ENCODE measurements at regions not wholly inside any gene's neighbourhood (a gene's known extent, or its start where the extent isn't known, plus 50 kb on each side); places are given as distances from the start of the nearest gene placed in this dataset.

DNA sequence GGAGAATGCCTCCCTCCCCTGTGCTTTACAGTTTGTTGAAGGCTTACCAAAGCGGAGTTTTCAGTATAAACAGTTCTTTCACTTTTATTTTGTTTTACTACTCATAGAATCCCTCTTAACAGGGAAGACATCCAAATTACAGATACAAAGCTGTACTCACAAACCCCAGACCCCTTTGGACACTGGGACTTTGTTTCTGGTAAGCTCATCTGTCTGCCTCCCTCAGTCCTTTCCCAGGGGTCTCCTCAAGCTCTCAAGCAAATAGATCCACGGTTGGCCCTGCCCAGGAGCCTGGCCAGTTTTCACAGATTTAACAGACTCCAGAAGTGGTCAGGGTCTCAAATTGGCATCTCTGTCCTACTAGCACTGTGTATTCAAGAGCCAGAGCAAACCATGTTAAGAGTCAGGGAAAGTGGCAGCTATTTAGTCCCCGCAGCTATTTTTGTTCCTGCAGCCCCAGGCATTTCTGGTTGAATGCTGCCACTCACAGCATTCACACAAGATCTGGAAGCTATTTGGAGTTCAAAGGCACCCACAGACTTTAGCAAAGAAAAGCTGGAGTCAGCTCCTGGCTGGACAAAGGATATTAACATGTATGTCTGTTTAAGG, 54.2 kb downstream of the TMEM100 start:
- Histone ChIP-seq H3K4me2 (no peak overlapping the region), H3K36me3 (ENCODE audit: low read depth) (no peaks in the 10 kb centered on the region), H3K9me3 (ENCODE audit: insufficient read depth, low read depth) (no peaks in the 10 kb centered on the region), H3K79me2 (ENCODE audit: low read depth) (no peaks in the 10 kb centered on the region), H3K4me3 (no peak overlapping the region), H3K4me1 (replicated peaks; ENCODE audit: insufficient read depth) (no peaks in the 10 kb centered on the region), H3F3A (ENCODE audit: insufficient read depth, low read depth) (no peaks in the 10 kb centered on the region), H3K9me2 (ENCODE audit: insufficient read depth) (no peaks in the 10 kb centered on the region), H4K20me1 (ENCODE audit: insufficient read depth) (no peaks in the 10 kb centered on the region), H3K27me3 (ENCODE audit: insufficient read depth, low read depth) (peaks cover 33% of the 10 kb centered on the region), H2AFZ (no peak overlapping the region), H3K27ac (no peak overlapping the region)
- CTCF ChIA-PET: no interaction called here
- POLR2A ChIA-PET (ENCODE audit: unreplicated experiment): no interaction called here
- no peak for DNase-seq
- intact Hi-C loops (cut with micrococcal nuclease; ENCODE audit: unreplicated experiment): no loop called here
- no TSS peak for BruUV-seq (replicated peaks)
- no peak for TF ChIP-seq EZH2 (IDR thresholded peaks at IDR 0.05; ENCODE audit: low read depth)
- TF ChIP-seq, protein P1, sequence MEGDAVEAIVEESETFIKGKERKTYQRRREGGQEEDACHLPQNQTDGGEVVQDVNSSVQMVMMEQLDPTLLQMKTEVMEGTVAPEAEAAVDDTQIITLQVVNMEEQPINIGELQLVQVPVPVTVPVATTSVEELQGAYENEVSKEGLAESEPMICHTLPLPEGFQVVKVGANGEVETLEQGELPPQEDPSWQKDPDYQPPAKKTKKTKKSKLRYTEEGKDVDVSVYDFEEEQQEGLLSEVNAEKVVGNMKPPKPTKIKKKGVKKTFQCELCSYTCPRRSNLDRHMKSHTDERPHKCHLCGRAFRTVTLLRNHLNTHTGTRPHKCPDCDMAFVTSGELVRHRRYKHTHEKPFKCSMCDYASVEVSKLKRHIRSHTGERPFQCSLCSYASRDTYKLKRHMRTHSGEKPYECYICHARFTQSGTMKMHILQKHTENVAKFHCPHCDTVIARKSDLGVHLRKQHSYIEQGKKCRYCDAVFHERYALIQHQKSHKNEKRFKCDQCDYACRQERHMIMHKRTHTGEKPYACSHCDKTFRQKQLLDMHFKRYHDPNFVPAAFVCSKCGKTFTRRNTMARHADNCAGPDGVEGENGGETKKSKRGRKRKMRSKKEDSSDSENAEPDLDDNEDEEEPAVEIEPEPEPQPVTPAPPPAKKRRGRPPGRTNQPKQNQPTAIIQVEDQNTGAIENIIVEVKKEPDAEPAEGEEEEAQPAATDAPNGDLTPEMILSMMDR (conservative IDR thresholded peaks at IDR 0.05): no peak

DNA sequence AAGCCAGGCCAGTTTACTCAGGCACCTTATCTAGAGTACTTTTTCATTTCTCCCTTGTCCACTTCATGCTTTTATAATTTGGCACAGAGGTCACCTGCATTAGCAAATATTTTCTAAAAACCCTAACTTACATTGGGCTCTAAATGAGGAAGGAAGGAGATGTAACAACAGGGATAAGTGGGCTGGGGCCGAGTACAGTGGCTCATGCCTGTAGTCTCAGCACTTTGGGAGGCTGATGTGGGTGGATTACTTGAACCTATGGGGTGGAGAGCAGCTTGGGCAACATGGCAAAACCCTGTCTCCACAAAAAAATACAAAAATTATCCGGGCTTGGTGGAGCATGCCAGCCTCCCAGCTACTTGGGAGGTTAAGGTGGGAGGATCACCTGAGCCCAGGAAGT, 55.9 kb downstream of the TMEM100 start:
- no peaks in the 10 kb centered on the region for H3K79me2 ChIP-seq (ENCODE audit: low read depth)
- DNase-seq: no peak
- H3K27ac ChIP-seq: no peak overlapping the region
- H3K9me2 ChIP-seq (ENCODE audit: insufficient read depth): no peaks in the 10 kb centered on the region
- H3K4me2 ChIP-seq: no peak overlapping the region
- TF ChIP-seq EZH2 (IDR thresholded peaks at IDR 0.05; ENCODE audit: low read depth): no peak
- TF ChIP-seq, protein P1 (conservative IDR thresholded peaks at IDR 0.05): no peak
- BruUV-seq (replicated peaks): no TSS peak
- intact Hi-C loops (cut with micrococcal nuclease; ENCODE audit: unreplicated experiment): no loop called here
- no peaks in the 10 kb centered on the region for H3F3A ChIP-seq (ENCODE audit: insufficient read depth, low read depth)
- no peaks in the 10 kb centered on the region for H3K36me3 ChIP-seq (ENCODE audit: low read depth)
- POLR2A ChIA-PET (ENCODE audit: unreplicated experiment): no interaction called here
- H3K9me3 ChIP-seq (ENCODE audit: insufficient read depth, low read depth): no peaks in the 10 kb centered on the region
- no peaks in the 10 kb centered on the region for H3K4me1 ChIP-seq (replicated peaks; ENCODE audit: insufficient read depth)
- H3K4me3 ChIP-seq: no peak overlapping the region
- H2AFZ ChIP-seq: no peak overlapping the region
- H4K20me1 ChIP-seq (ENCODE audit: insufficient read depth): no peaks in the 10 kb centered on the region
- H3K27me3 ChIP-seq (ENCODE audit: insufficient read depth, low read depth): peaks cover 47% of the 10 kb centered on the region
- CTCF ChIA-PET: no interaction called here

DNA sequence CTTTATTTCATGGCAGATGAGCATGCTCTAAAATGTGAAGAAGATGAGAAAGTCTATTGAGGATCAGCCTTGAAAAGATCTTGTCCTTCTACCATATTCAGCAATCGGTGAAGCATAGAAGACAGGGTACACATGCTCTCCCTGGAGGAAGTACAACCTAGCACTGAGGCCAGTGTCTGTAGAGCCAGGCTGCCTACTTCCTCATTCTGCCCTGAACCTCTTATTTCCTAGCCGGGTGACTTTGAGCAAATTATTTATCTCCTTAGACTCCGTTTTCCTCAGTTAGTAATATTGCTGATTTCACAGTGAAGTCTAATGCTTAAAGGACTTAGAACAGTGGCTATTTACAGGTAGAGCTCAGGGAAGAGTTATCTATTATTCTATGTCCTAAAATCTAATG, 58.4 kb downstream of the TMEM100 start:
- no peak overlapping the region for H3K4me3 ChIP-seq
- H3K27me3 ChIP-seq (ENCODE audit: insufficient read depth, low read depth): peaks cover 55% of the 10 kb centered on the region
- intact Hi-C loops (cut with micrococcal nuclease; ENCODE audit: unreplicated experiment): no loop called here
- TF ChIP-seq, protein P1 (conservative IDR thresholded peaks at IDR 0.05): no peak
- TF ChIP-seq EZH2 (IDR thresholded peaks at IDR 0.05; ENCODE audit: low read depth): no peak
- H3K79me2 ChIP-seq (ENCODE audit: low read depth): no peaks in the 10 kb centered on the region
- H3F3A ChIP-seq (ENCODE audit: insufficient read depth, low read depth): no peaks in the 10 kb centered on the region
- no peak overlapping the region for H2AFZ ChIP-seq
- no peaks in the 10 kb centered on the region for H3K36me3 ChIP-seq (ENCODE audit: low read depth)
- no TSS peak for BruUV-seq (replicated peaks)
- H3K9me3 ChIP-seq (ENCODE audit: insufficient read depth, low read depth): no peaks in the 10 kb centered on the region
- H3K4me2 ChIP-seq: no peak overlapping the region
- H3K9me2 ChIP-seq (ENCODE audit: insufficient read depth): no peaks in the 10 kb centered on the region
- H3K4me1 ChIP-seq (replicated peaks; ENCODE audit: insufficient read depth): no peaks in the 10 kb centered on the region
- CTCF ChIA-PET: no interaction called here
- no peak overlapping the region for H3K27ac ChIP-seq
- no peak for DNase-seq
- POLR2A ChIA-PET (ENCODE audit: unreplicated experiment): no interaction called here
- 0 out of 2 replicates have a peak, but pooled peaks cover 4% of the 10 kb centered on the region for H4K20me1 ChIP-seq (ENCODE audit: insufficient read depth)
